Right forelimb (tissue), 1 donor: ENCODE measurements at regions not wholly inside any gene's neighbourhood (a gene's known extent, or its start where the extent isn't known, plus 50 kb on each side); places are given as distances from the start of the nearest gene placed in this dataset.

Experiments
- DNase-seq: peaks from one replicate; pipeline ENCODE4 v3.0.0-alpha.2; 2018

DNA sequence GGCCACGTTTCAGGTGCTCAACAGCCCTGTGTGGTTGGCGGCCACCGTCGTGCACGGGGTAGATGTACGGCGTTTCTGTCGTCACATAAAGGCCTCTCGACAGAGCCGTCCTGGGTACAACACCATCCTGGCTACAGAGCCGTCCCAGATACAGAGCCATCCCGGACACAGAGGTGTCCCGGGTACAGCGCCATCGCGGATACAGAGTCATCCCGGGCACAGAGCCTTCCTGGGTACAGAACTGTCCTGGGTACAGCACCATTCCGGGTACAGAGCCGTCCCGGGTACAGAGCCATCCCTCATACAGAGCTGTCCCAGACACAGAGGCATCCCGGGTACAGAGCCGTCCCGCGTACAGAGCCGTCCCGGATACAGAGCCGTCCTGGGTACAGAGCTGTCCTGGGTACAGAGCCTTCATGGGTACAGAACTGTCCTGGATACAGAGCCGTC, 222.7 kb upstream of the SOX1 start:
- DNase-seq = no peak

DNA sequence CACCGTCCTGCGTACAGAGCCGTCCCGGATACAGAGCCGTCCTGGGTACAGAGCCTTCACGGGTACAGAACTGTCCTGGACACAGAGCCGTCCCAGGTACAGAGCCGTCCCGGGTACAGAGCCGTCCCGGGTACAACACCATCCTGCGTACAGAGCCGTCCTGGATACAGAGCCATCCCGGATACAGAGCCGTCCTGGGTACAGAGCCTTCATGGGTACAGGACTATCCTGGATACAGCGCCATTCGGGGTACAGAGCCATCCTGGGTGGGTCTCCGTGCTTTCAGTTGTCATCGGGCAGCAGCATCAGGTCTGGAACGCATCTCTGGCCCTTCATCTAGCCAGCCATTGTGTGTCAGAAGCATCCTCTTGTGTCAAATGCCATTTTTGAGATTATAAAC, 222.3 kb upstream of the SOX1 start:
- DNase-seq = no peak

GRCh38 chr13:111845621-111846351, 221.2 kb upstream of the SOX1 start:
- no peak for DNase-seq

DNA sequence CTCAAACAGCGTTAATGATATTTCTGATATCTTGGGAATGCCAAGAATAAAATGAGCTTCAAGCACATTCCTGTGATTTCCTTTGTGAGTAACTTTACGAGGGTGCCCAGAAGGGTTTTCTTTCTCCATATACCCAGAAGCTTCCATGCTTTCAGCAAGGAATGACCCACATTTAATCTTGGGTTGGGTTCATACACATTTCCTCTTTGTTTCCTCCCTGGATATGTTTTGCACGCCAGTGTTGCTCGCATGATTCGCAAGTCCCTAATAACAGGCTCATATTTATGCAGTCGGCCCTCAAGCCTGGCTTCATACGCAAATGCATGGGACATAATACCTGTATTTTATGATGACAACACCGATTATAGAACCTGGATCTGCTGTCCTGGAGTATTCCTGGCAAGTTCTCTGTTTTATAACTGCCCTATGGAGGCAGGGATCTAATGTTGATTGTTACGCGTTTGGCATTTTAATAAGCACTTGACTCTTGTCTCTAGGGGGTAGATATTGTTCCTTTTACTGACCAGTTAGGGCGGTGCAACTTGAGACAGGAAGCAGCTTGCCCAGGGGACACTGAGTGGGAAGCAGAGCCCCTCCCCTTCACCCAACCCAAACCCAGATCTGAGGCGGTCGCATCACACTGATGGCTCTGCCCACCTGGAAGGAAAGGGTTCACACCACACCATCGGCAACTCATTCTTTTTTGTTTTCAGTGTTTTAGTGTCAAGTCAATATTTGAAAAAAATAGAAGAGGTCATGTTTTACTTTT, 220.4 kb upstream of the SOX1 start:
- no peak for DNase-seq

GRCh38 chr13:111847964-111848363, 219.0 kb upstream of the SOX1 start:
- no peak for DNase-seq

GRCh38 chr13:111850458-111850857, 216.5 kb upstream of the SOX1 start:
- DNase-seq = no peak

DNA sequence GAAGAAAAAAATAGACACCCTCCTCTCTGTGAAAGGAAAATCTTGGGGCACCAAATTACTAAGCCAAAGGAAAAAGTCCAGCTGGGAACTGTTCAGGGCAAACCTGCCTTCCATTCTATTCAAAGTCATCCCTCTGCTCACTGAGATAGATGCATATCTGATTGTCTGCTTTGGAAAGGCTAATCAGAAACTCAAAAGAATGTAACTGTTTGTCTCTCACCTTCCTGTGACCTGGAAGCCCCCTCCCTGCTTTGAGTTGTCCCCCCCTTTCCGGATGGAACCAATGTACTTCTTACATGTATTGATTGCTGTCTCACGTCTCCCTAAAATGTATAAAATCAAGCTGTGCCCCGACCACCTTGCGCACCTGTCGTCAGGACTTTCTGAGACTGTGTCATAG, 216.0 kb upstream of the SOX1 start:
- no peak for DNase-seq

GRCh38 chr13:111852725-111853518, 214.0 kb upstream of the SOX1 start:
- no peak for DNase-seq

- DNase-seq = no peak
Observed at GRCh38 chr13:111853721-111854120, 213.2 kb upstream of the SOX1 start.

DNA sequence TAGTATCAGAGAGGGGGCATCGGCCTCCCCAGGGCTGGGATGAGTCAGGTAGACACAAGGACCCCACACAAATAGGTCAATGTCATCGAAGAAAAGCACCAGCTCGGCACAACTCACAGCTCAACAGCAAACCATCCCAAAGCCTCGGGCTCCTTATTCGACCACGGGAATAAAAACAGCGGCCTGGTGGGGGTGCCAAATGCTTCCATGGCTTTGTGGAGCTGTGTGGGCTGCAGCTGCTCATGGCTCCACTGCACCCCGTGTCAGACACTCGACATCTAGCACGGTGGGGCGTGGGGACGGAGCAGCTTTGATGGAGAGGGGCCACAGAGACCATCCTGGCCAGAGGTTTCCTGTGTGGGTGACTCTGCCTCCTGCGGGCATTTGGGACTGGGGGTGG, 212.5 kb upstream of the SOX1 start:
- DNase-seq = no peak

DNA sequence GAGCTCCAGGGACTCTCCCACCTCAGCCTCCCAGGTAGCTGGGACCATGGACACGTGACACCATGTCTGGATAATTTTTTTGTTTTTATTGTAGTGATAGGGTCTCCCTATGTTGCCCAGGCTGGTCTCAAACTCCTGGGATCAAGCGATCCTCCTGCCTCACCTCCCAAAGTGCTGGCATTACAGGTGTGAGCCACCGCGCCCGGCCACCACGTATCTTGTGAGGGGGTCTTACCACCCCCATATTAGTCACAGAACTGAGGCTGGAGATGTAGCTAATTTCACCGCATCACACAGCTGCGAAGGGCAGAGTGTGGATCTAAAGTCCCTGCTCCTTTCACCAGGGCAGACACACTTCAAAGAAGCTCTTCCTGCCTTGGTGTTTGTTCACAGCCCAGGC, 211.8 kb upstream of the SOX1 start:
- DNase-seq = no peak

DNA sequence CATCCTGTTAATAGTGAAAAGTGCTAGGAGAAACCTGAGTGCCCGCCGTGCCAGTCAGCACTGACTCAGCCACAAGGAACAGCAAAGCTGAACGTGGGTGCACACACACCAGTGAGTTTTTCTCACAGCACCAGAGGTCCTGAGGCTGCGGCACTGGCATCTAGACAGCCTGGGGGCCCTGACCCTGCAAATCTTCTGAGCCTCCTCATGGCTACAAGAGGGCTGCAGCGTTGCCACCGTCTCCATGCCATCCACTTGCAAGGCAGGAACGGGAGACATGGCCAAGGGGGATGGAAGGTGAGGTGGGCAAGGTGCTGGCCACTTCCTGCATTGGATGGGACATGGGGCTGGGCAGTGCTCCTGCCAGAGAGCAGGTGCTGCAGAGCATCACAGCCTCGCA, 211.2 kb upstream of the SOX1 start:
- DNase-seq = no peak

- DNase-seq = no peak
Observed at GRCh38 chr13:111856571-111856970, 210.4 kb upstream of the SOX1 start.

DNA sequence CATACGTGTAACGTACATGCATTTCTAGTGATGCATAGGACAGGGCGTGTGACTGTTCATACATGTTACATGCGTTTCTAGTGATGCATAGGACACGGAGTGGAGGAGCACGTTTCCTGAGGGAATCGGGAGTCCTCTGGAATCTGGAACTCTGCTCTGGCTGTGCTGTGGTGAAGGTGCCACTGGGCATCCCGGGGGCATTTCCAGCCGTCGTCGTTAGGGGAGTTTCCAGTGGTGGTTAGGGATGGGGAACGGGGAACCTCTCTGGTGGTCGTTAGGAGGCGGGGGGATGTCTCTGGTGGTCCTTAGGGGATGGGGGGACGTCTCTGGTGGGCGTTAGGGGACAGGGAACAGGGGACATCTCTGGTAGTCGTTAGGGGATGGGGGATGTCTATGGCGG, 209.6 kb upstream of the SOX1 start:
- no peak for DNase-seq

- DNase-seq = no peak
Observed at GRCh38 chr13:111857846-111858560, 208.9 kb upstream of the SOX1 start.

DNA sequence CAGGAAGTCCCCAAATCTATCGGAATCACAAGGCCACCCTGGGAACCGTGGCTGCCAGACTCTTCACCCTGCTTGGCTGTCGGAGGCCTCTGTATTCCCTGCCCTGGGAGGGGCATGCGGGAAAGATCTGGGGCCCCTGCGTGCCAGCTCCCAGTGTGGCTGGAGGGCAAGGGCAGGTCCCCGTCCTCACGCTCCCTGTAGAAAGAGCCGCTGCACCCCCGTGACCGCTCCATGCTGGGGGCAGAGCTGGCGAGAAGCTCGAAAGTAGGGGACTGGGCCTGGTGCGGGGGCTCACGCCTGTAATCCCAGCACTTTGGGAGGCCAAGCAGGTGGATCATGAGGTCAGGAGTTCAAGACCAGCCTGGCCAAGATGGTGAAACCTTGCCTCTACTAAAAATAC, 208.4 kb upstream of the SOX1 start:
- DNase-seq = no peak

GRCh38 chr13:111859354-111860230, 207.4 kb upstream of the SOX1 start:
- no peak for DNase-seq

DNA sequence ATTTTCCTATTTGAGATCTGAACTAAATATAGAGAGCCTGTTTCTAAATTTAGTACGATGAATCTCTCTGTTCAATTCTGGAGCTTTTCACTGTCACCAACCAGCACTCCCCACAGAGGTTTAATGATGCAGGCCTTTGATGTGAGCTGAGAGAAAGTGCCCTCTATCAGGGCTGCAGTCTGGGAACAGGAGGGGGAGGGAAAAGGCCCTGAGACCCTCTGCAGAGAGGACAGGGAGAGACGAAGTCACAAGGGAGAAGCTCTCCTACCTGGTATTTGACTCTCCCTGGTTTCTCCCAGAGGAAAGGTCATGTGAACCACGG, 206.8 kb upstream of the SOX1 start:
- no peak for DNase-seq

DNA sequence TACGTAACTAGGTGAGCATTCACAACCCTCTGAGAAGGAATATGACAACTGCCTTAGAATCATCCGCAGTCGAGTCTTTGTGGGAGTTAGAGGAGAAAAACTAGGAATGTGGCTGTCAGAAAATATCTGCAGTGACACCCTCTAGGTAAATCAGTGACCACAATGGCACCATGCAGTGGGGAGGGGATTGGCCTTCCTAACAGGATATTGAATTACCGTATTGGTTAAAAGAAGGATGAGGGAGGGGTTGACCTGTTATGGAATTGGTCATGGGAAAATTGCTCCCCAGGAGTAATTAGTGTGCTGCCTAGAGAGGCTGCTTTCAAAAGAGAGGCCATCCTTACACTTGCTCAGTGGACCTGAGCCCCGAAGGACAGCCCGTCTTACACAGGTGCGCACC, 205.6 kb upstream of the SOX1 start:
- no peak for DNase-seq

- DNase-seq = no peak
Observed at GRCh38 chr13:111861766-111862366, 205.1 kb upstream of the SOX1 start.
